GM20000 (cell line): ENCODE measurements at regions not wholly inside any gene's neighbourhood (a gene's known extent, or its start where the extent isn't known, plus 50 kb on each side); places are given as distances from the start of the nearest gene placed in this dataset.
"Not testable (repeated sequence)": the region's sequence is repeated elsewhere in the genome, so short reads cannot be mapped to it uniquely, and the experiment has no call there.

ENCODE experiments used
- DNase-seq: peaks from one replicate; pipeline ENCODE4 v3.0.0; 2012; ENCODE audit warnings: low spot score
- TF ChIP-seq, protein P1 (sequence below): IDR thresholded peaks from 2 replicates; pipeline ENCODE4 v1.5.1; 2012; ENCODE audit warnings: mild to moderate bottlenecking, control low read depth; ENCODE audit errors: extremely low read depth, missing control alignments

DNA sequence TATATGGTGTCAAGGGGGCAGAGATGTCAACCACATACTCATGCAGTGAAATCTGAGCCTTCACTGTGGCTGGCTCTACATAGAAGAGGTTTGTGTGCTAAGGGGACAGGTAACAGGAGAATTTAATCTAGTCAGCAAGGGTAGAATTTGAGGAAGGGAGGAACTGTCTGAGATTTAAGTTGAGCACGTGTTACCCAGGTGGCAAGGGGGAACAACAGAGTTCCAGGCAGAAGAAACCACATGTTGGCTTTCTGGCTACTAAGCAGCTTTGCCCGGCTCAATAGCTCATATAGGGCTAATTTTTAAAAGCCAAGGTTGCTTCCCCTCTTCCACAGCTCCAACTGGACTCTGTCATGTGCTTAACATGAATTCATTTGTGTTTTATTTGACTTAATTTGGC is 397.6 kb downstream of the EDEM1 start:
- TF ChIP-seq, protein P1, sequence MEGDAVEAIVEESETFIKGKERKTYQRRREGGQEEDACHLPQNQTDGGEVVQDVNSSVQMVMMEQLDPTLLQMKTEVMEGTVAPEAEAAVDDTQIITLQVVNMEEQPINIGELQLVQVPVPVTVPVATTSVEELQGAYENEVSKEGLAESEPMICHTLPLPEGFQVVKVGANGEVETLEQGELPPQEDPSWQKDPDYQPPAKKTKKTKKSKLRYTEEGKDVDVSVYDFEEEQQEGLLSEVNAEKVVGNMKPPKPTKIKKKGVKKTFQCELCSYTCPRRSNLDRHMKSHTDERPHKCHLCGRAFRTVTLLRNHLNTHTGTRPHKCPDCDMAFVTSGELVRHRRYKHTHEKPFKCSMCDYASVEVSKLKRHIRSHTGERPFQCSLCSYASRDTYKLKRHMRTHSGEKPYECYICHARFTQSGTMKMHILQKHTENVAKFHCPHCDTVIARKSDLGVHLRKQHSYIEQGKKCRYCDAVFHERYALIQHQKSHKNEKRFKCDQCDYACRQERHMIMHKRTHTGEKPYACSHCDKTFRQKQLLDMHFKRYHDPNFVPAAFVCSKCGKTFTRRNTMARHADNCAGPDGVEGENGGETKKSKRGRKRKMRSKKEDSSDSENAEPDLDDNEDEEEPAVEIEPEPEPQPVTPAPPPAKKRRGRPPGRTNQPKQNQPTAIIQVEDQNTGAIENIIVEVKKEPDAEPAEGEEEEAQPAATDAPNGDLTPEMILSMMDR = no peak
- no peak for DNase-seq

GRCh38 chr3:5606884-5607472 is 419.5 kb downstream of the EDEM1 start:
- TF ChIP-seq, protein P1 = no peak
- no peak for DNase-seq

DNA sequence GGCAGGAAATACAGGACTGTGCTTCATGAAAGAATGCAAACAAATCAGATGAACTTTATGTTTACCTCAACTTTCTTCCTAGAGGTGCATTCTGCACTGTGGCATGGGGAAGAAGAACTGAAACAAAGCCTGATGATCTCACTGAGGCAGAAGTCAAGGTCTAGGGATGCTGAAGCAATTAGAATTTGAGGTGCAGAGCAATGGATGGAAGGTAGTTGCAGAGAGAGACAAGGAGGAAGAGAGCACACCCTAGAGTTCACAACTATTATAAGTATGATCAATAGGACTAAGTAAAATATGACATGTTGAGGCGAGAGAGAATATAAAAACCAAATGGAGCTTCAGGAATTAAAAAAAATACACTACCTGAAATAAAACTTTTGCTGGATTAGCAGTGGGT is 420.1 kb downstream of the EDEM1 start:
- no peak for DNase-seq
- TF ChIP-seq, protein P1 = no peak

- not testable (repeated sequence) for DNase-seq
These were observed 421.5 kb downstream of the EDEM1 start for GRCh38 chr3:5608971-5609370.

GRCh38 chr3:5613599-5613998 is 426.1 kb downstream of the EDEM1 start:
- TF ChIP-seq, protein P1 = no peak
- no peak for DNase-seq

DNA sequence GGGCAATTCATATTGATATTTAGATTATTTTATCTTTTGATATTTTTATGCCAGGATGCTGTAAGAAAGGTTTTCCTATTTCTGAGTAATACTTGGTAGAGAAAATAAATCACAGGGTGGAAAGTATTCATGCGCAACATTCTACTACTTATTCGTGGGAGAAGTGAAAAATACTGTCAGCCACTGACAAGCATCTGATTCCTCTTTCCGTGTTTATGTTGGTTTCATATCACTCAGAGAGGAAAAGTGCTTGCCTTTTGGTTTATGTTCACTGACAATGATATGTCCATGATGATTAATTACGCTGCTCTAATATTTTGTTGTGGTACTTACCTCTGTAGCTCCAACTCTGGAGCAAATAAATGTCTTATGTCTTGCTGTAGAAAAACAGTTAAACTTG is 429.4 kb downstream of the EDEM1 start:
- TF ChIP-seq, protein P1 = no peak
- no peak for DNase-seq

GRCh38 chr3:5618170-5618569 is 430.7 kb downstream of the EDEM1 start:
- TF ChIP-seq, protein P1 = no peak
- no peak for DNase-seq

GRCh38 chr3:5630406-5630805 is 442.9 kb downstream of the EDEM1 start:
- DNase-seq = no peak
- TF ChIP-seq, protein P1 = no peak
